ENCODE measurements at regions not wholly inside any gene's neighbourhood (a gene's known extent, or its start where the extent isn't known, plus 50 kb on each side); places are given as distances from the start of the nearest gene placed in this dataset.

- TF ChIP-seq CTCF (IDR thresholded peaks at IDR 0.05; ENCODE audit: low read depth, low read length, poor library complexity, severe bottlenecking) = no peak
- no peak for TF ChIP-seq EZH2phosphoT487 (IDR thresholded peaks at IDR 0.05; ENCODE audit: borderline replicate concordance, low read length)
- H3F3A ChIP-seq (ENCODE audit: control insufficient read depth, insufficient read depth) = no peaks in the 10 kb centered on the region
These were observed 188.4 kb upstream of the DAPK1 start for GRCh38 chr9:87309236-87309635.

DNA sequence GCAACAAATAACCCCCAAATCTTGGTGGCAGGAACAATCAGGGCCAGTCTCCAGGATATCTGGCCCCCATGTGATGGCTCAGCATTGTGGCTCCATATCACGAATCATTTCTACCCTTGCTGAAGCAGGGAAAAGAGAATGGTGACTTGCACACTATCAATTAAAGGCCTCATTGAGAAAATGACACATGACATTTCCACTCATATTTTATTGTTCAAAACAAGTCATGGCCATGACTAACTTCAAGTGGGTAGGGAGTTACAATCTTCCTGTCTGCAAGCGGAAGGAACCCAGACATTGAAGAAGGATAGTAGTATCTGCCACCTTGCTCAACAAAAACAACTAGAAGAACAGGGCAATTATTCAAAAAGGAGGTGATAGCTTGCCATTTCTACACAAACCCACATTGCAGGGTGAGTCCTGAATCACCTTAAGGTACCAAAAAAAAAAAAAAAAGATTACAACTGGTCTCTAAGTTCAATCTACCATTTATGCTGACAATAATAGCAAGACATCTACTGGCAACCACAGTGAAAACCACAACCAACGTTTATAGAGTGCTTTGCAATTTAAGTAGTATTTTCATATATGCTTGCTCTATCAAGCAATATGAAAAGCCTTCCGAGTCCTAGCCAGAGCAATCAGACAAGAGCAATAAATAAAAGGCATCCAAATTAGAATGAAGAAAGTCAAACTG, 186.7 kb upstream of the DAPK1 start:
- no peak overlapping the region for H3K4me2 ChIP-seq (ENCODE audit: low read length)
- H3K27ac ChIP-seq (ENCODE audit: low read depth, low read length) = no peak overlapping the region
- no peaks in the 10 kb centered on the region for H3K79me2 ChIP-seq (ENCODE audit: control insufficient read depth, low read length)
- H3K36me3 ChIP-seq (ENCODE audit: control insufficient read depth, low read length) = no peaks in the 10 kb centered on the region
- H3F3A ChIP-seq (ENCODE audit: control insufficient read depth, insufficient read depth) = no peaks in the 10 kb centered on the region
- no peak overlapping the region for H3K4me3 ChIP-seq (ENCODE audit: low read length)
- no peaks in the 10 kb centered on the region for H4K20me1 ChIP-seq (ENCODE audit: control insufficient read depth, insufficient read depth, low read depth, low read length)
- H3K9me2 ChIP-seq (replicated peaks; ENCODE audit: control insufficient read depth, low read length) = no peaks in the 10 kb centered on the region
- no peak for TF ChIP-seq EZH2phosphoT487 (IDR thresholded peaks at IDR 0.05; ENCODE audit: borderline replicate concordance, low read length)
- TF ChIP-seq CTCF (IDR thresholded peaks at IDR 0.05; ENCODE audit: low read depth, low read length, poor library complexity, severe bottlenecking) = no peak
- no peaks in the 10 kb centered on the region for H3K27me3 ChIP-seq (ENCODE audit: control insufficient read depth, low read length)
- H3K9me3 ChIP-seq (ENCODE audit: control insufficient read depth, insufficient read depth, low read length) = no peaks in the 10 kb centered on the region; the same call in 1 of the 2 replicates
- no peaks in the 10 kb centered on the region for H3K4me1 ChIP-seq (ENCODE audit: control insufficient read depth, low read length)

More at GRCh38 chr9:87309236-87309635, 188.4 kb upstream of the DAPK1 start:
- Histone ChIP-seq H3K36me3 (ENCODE audit: control insufficient read depth, low read length) (no peaks in the 10 kb centered on the region), H3K4me2 (ENCODE audit: low read length) (no peak overlapping the region), H3K27me3 (ENCODE audit: control insufficient read depth, low read length) (no peaks in the 10 kb centered on the region), H3K4me3 (ENCODE audit: low read length) (no peak overlapping the region), H3K4me1 (ENCODE audit: control insufficient read depth, low read length) (no peaks in the 10 kb centered on the region), H4K20me1 (ENCODE audit: control insufficient read depth, insufficient read depth, low read depth, low read length) (no peaks in the 10 kb centered on the region), H3K9me3 (ENCODE audit: control insufficient read depth, insufficient read depth, low read length) (no peaks in the 10 kb centered on the region; the same call in 1 of the 2 replicates), H3K9me2 (replicated peaks; ENCODE audit: control insufficient read depth, low read length) (no peaks in the 10 kb centered on the region), H3K79me2 (ENCODE audit: control insufficient read depth, low read length) (no peaks in the 10 kb centered on the region), H3K27ac (ENCODE audit: low read depth, low read length) (no peak overlapping the region)

- Histone ChIP-seq H3F3A (ENCODE audit: control insufficient read depth, insufficient read depth) (no peaks in the 10 kb centered on the region), H3K4me2 (ENCODE audit: low read length) (no peak overlapping the region), H3K27ac (ENCODE audit: low read depth, low read length) (no peak overlapping the region), H3K4me1 (ENCODE audit: control insufficient read depth, low read length) (no peaks in the 10 kb centered on the region), H3K4me3 (ENCODE audit: low read length) (no peak overlapping the region), H3K9me3 (ENCODE audit: control insufficient read depth, insufficient read depth, low read length) (no peaks in the 10 kb centered on the region), H4K20me1 (ENCODE audit: control insufficient read depth, insufficient read depth, low read depth, low read length) (no peaks in the 10 kb centered on the region), H3K27me3 (ENCODE audit: control insufficient read depth, low read length) (no peaks in the 10 kb centered on the region), H3K36me3 (ENCODE audit: control insufficient read depth, low read length) (no peaks in the 10 kb centered on the region), H3K9me2 (replicated peaks; ENCODE audit: control insufficient read depth, low read length) (no peaks in the 10 kb centered on the region), H3K79me2 (ENCODE audit: control insufficient read depth, low read length) (no peaks in the 10 kb centered on the region)
- TF ChIP-seq CTCF (IDR thresholded peaks at IDR 0.05; ENCODE audit: low read depth, low read length, poor library complexity, severe bottlenecking) = no peak
- TF ChIP-seq EZH2phosphoT487 (IDR thresholded peaks at IDR 0.05; ENCODE audit: borderline replicate concordance, low read length) = no peak
These were observed 178.0 kb upstream of the DAPK1 start for GRCh38 chr9:87319656-87320055.

All from DOHH2 (cell line).